Endodermal cell (in vitro differentiated cells): ENCODE measurements at regions not wholly inside any gene's neighbourhood (a gene's known extent, or its start where the extent isn't known, plus 50 kb on each side); places are given as distances from the start of the nearest gene placed in this dataset.

Source experiments
- DNase-seq: peaks from one replicate; pipeline ENCODE4 v3.0.0-alpha.2; 2017
- H3K27ac ChIP-seq: 2 replicates; pipeline ENCODE4 v1.5.1; 2013; ENCODE audit warnings: mild to moderate bottlenecking, low read depth, low read length, moderate library complexity
- H3K27me3 ChIP-seq: 2 replicates; pipeline ENCODE4 v1.6.1; 2013; ENCODE audit warnings: mild to moderate bottlenecking, low read length, moderate library complexity; ENCODE audit not compliant: insufficient read depth, control insufficient read depth, poor library complexity, severe bottlenecking
- H3K36me3 ChIP-seq: 2 replicates; pipeline ENCODE4 v1.7.0; 2013; ENCODE audit warnings: mild to moderate bottlenecking, low read length, moderate library complexity; ENCODE audit not compliant: control insufficient read depth, insufficient read depth
- H3K4me1 ChIP-seq: one replicate; pipeline ENCODE4 v1.7.0; 2013; ENCODE audit warnings: low read length; ENCODE audit not compliant: control insufficient read depth, insufficient read depth
- H3K4me3 ChIP-seq: 2 replicates; pipeline ENCODE4 v1.5.1; 2013; ENCODE audit warnings: mild to moderate bottlenecking, low read length, moderate library complexity
- H3K9ac ChIP-seq: 2 replicates; pipeline ENCODE4 v1.6.1; 2013; ENCODE audit warnings: mild to moderate bottlenecking, low read length, moderate library complexity; ENCODE audit not compliant: poor library complexity, severe bottlenecking; ENCODE audit errors: extremely low read depth
- H3K9me3 ChIP-seq: 2 replicates; pipeline ENCODE4 v1.6.1; 2013; ENCODE audit warnings: mild to moderate bottlenecking, low read length, moderate library complexity; ENCODE audit not compliant: control insufficient read depth
- H3K27ac Mint-ChIP-seq: 2 replicates; pipeline ENCODE4 v1.8.0; 2020; ENCODE audit warnings: mixed read lengths
- H3K27me3 Mint-ChIP-seq: 2 replicates; pipeline ENCODE4 v1.8.0; 2021; ENCODE audit warnings: mild to moderate bottlenecking, mixed read lengths; ENCODE audit not compliant: insufficient read depth
- H3K36me3 Mint-ChIP-seq: 2 replicates; pipeline ENCODE4 v1.8.0; 2020; ENCODE audit warnings: low read depth, mixed read lengths
- H3K4me1 Mint-ChIP-seq: 2 replicates; pipeline ENCODE4 v1.8.0; 2020; ENCODE audit warnings: mixed read lengths
- H3K4me3 Mint-ChIP-seq: 2 replicates; pipeline ENCODE4 v1.8.0; 2020; ENCODE audit warnings: mild to moderate bottlenecking, moderate library complexity, mixed read lengths
- H3K9me3 Mint-ChIP-seq: 2 replicates; pipeline ENCODE4 v1.8.0; 2020; ENCODE audit warnings: mild to moderate bottlenecking, mixed read lengths
- CTCF ChIP-seq: fragments of 200-600 bp; sonication (generic); conservative IDR thresholded peaks from 2 replicates; pipeline ENCODE4 v1.5.0; 2021; ENCODE audit warnings: antibody characterized with exemption, mild to moderate bottlenecking
- WGBS, 2 experiments: methylation state at CpG; one replicate each; pipeline versions ENCODE4 v1.1.5 to v1.1.7; 2013; ENCODE audit warnings: missing lambda C conversion rate in 2 of 2, mixed read lengths in 1 of 2; ENCODE audit not compliant: insufficient coverage in 1 of 2, insufficient read length in 1 of 2; 5-methylcytosine and 5-hydroxymethylcytosine counted together

- H3K4me3 ChIP-seq = no peak overlapping the region
- no peaks in the 10 kb centered on the region for H3K27me3 ChIP-seq
- H3K27ac Mint-ChIP-seq = no peak overlapping the region
- TF ChIP-seq CTCF = no peak
- H3K4me1 Mint-ChIP-seq = no peaks in the 10 kb centered on the region
- H3K27ac ChIP-seq = no peak overlapping the region
- H3K9me3 ChIP-seq = no peaks in the 10 kb centered on the region
- no peaks in the 10 kb centered on the region for H3K9me3 Mint-ChIP-seq
- H3K9ac ChIP-seq = no peak overlapping the region
- WGBS, 2 experiments = 84 to 100% methylated on average over 1 to 3 of the region's 4 CpGs
- no peak overlapping the region for H3K4me3 Mint-ChIP-seq
- no peaks in the 10 kb centered on the region for H3K27me3 Mint-ChIP-seq
- H3K36me3 ChIP-seq = no peaks in the 10 kb centered on the region
- DNase-seq = no peak
- no peaks in the 10 kb centered on the region for H3K4me1 ChIP-seq
- H3K36me3 Mint-ChIP-seq = no peaks in the 10 kb centered on the region
These were observed 163.9 kb upstream of the ADGRL3 start for GRCh38 chr4:61036071-61036684.

GRCh38 chr4:61041527-61041926 lies 158.6 kb upstream of the ADGRL3 start:
- H3K4me1 Mint-ChIP-seq = no peaks in the 10 kb centered on the region
- H3K36me3 ChIP-seq = no peaks in the 10 kb centered on the region
- no peak overlapping the region for H3K4me3 ChIP-seq
- peak; percentile 51 for DNase-seq
- TF ChIP-seq CTCF = no peak
- WGBS, 2 experiments = 70 to 87% methylated on average over 2 of the region's 2 CpGs
- H3K9me3 Mint-ChIP-seq = no peaks in the 10 kb centered on the region
- H3K27me3 Mint-ChIP-seq = no peaks in the 10 kb centered on the region
- H3K27ac Mint-ChIP-seq = no peak overlapping the region
- no peaks in the 10 kb centered on the region for H3K36me3 Mint-ChIP-seq
- H3K4me3 Mint-ChIP-seq = no peak overlapping the region
- no peaks in the 10 kb centered on the region for H3K27me3 ChIP-seq
- no peak overlapping the region for H3K9ac ChIP-seq
- H3K27ac ChIP-seq = no peak overlapping the region
- H3K9me3 ChIP-seq = no peaks in the 10 kb centered on the region
- no peaks in the 10 kb centered on the region for H3K4me1 ChIP-seq

- no peaks in the 10 kb centered on the region for H3K9me3 ChIP-seq
- no peak overlapping the region for H3K4me3 Mint-ChIP-seq
- no peak overlapping the region for H3K27ac ChIP-seq
- TF ChIP-seq CTCF = no peak
- H3K36me3 Mint-ChIP-seq = no peaks in the 10 kb centered on the region
- H3K9ac ChIP-seq = no peak overlapping the region
- WGBS, 2 experiments = 88 to 100% methylated on average over 1 of the region's 1 CpG
- H3K27ac Mint-ChIP-seq = no peak overlapping the region
- no peaks in the 10 kb centered on the region for H3K27me3 Mint-ChIP-seq
- no peaks in the 10 kb centered on the region for H3K36me3 ChIP-seq
- no peaks in the 10 kb centered on the region for H3K9me3 Mint-ChIP-seq
- H3K4me3 ChIP-seq = no peak overlapping the region
- H3K4me1 ChIP-seq = no peaks in the 10 kb centered on the region
- no peak for DNase-seq
- no peaks in the 10 kb centered on the region for H3K4me1 Mint-ChIP-seq
- H3K27me3 ChIP-seq = no peaks in the 10 kb centered on the region
These were observed 155.3 kb upstream of the ADGRL3 start for GRCh38 chr4:61044837-61045236.
